ENCODE measurements at regions not wholly inside any gene's neighbourhood (a gene's known extent, or its start where the extent isn't known, plus 50 kb on each side); places are given as distances from the start of the nearest gene placed in this dataset.

- no peak for TF ChIP-seq CTCF (conservative IDR thresholded peaks at IDR 0.05; ENCODE audit: low read depth, low read length)
- TF ChIP-seq POLR2A (IDR thresholded peaks at IDR 0.05; ENCODE audit: low read depth, low read length) = no peak
- TF ChIP-seq USF2 (IDR thresholded peaks at IDR 0.05; ENCODE audit: low read depth, low read length) = no peak
- no peak for TF ChIP-seq CEBPB (IDR thresholded peaks at IDR 0.05; ENCODE audit: low read depth, low read length)
- TF ChIP-seq RCOR1 (IDR thresholded peaks at IDR 0.05; ENCODE audit: insufficient replicate concordance, low read length) = no peak
These were observed 209.5 kb downstream of the UBE2E3 start for GRCh38 chr2:181189951-181190350.
